Breast epithelium (tissue), 3 donors: ENCODE measurements at regions not wholly inside any gene's neighbourhood (a gene's known extent, or its start where the extent isn't known, plus 50 kb on each side); places are given as distances from the start of the nearest gene placed in this dataset.
A peak's percentile ranks its signal among the peaks of the same experiment; 100 is the strongest.

Experiments
- CTCF ChIP-seq, 3 donors: fragments of 450-650 bp; IDR thresholded peaks; one replicate each; pipeline ENCODE4 v1.5.1; 2016 to 2017; ENCODE audit warnings: antibody characterized with exemption in 3 of 3, mild to moderate bottlenecking in 3 of 3, moderate library complexity in 3 of 3
- POLR2A ChIP-seq: fragments of 450-650 bp; IDR thresholded peaks from one replicate; pipeline ENCODE4 v1.6.1; 2016; ENCODE audit warnings: antibody characterized with exemption, mild to moderate bottlenecking, moderate library complexity
- POLR2AphosphoS5 ChIP-seq, 3 donors: sonication (generic); formaldehyde crosslinking; IDR thresholded peaks; one replicate each; pipeline ENCODE4 v1.6.1; 2017; ENCODE audit warnings: antibody characterized with exemption in 3 of 3

- TF ChIP-seq POLR2AphosphoS5 (IDR thresholded peaks at IDR 0.05) = no peak
- TF ChIP-seq POLR2A = no peak
- TF ChIP-seq CTCF (IDR thresholded peaks at IDR 0.05) = peak in 2 of 3 donors; percentile 18 to 39
Measured at GRCh38 chr1:221478050-221478949, 263.6 kb downstream of the DUSP10 start.
